ENCODE measurements at regions not wholly inside any gene's neighbourhood (a gene's known extent, or its start where the extent isn't known, plus 50 kb on each side); places are given as distances from the start of the nearest gene placed in this dataset.

DNA sequence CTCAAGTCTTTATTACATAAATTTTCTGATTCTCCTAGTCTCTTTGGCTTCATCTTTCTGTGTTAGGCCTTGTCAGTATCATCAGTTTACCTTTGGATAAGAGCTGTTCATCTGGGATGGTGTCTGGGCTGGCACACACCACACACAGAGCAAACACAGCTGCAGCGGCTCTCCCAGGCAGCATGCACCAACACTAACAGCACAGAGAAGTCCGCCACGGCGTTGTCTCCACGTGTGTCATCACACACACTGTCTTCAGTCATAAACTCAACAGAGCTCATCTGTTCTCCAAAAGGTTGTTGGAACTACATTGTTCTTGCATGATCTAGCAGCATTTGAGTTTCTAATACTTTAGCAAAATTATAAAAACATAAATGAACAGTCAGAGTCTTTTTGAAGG, 851.9 kb upstream of the FRG1 start:
- POLR2A ChIA-PET: no interaction called here
- no peak overlapping the region for H3K27ac Mint-ChIP-seq

DNA sequence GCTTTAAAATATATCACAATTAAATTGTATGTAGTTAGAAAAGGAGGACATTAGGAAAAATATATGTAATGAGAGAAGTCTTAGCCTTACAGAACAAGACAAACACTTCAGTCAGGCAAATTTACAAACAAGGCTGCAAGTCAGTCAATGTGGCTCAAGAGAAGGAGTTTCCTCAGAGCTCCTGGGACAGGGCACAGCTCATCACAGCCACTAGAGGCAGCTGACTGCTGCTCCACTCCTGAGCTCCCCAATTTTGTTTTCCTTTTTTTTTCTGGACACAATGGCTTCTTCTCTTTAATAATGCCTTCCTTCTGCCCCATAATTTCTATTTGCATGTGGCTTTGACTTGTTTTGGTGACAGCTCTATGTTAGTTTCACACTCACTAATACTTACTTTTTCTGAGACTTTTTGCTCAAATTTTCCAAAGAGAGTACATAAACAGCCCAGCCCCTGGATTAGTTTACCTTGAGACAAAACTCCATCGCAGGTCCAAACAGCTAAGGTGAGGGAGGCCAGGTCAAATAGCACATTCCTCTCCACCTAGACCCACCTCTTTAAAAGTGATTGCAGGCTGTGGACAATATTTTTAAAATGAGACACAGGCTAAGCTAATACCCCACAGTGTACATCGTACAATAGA, 850.4 kb upstream of the FRG1 start:
- no peaks in the 10 kb centered on the region for H3K27me3 Mint-ChIP-seq

More for the DNA sequence above, 851.9 kb upstream of the FRG1 start:
- H3K27me3 Mint-ChIP-seq: no peaks in the 10 kb centered on the region
- peaks cover 2 to 21% (median 8%) of the 10 kb centered on the region in 9 donors for H3K9me3 Mint-ChIP-seq
- DNase-seq: no peak
- no peak for ATAC-seq
- no peaks in the 10 kb centered on the region for H3K36me3 Mint-ChIP-seq
- H3K4me1 Mint-ChIP-seq: no peaks in the 10 kb centered on the region
- H3K4me3 Mint-ChIP-seq: no peak overlapping the region

DNA sequence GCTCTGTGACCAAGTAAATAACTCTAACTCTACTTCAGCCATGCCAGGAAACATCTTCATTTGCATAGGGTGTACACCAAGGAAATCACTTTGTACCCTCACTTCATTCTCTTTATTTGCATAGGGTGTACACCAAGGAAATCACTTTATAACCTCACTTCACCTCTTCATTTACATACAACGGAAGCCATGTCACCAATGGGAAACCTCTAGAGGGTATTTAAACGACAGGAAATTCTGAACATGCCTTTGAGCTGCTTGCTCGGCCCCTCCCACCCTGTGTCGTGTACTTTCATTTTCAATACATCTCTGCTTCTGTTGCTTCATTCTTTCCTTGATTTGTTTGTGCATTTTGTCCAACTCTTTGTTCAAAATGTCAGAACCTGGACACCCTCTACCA, 848.1 kb upstream of the FRG1 start:
- DNase-seq: no peak
- ATAC-seq: no peak
- H3K27me3 Mint-ChIP-seq: no peaks in the 10 kb centered on the region
- H3K27ac Mint-ChIP-seq: no peak overlapping the region
- H3K36me3 Mint-ChIP-seq: no peaks in the 10 kb centered on the region
- no peaks in the 10 kb centered on the region for H3K4me1 Mint-ChIP-seq
- H3K9me3 Mint-ChIP-seq: peaks cover 3 to 14% (median 7%) of the 10 kb centered on the region in 9 donors
- no peak overlapping the region for H3K4me3 Mint-ChIP-seq
- POLR2A ChIA-PET: no interaction called here

More for the DNA sequence above, 850.4 kb upstream of the FRG1 start:
- Mint-ChIP-seq H3K36me3 (no peaks in the 10 kb centered on the region), H3K27ac (no peak overlapping the region), H3K4me3 (no peak overlapping the region), H3K4me1 (no peaks in the 10 kb centered on the region), H3K9me3 (peaks cover 0 to 14% (median 7%) of the 10 kb centered on the region in 9 donors)
- no peak for ATAC-seq
- POLR2A ChIA-PET: no interaction called here
- no peak for DNase-seq

DNA sequence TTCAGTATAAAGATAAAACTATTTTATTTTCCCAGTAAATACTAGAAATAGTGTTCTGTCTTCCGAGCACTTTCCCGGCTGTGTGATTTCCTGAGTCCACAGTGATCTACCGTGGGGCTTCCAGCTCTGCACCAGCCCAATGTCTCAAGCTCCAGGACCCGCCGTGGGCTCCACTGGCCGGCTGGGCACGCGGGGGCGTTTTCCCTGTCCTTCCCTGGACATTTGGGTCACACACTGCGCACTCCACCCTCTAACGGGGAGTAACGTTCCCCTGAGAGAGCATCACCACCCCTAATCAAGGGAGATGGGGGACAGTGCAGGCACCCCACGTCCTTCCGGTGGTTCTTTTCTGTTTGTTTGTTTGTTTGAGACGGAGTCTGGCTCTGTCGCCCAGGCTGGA, 844.6 kb upstream of the FRG1 start:
- Mint-ChIP-seq H3K27ac (no peak overlapping the region), H3K4me3 (no peak overlapping the region), H3K4me1 (no peaks in the 10 kb centered on the region), H3K36me3 (no peaks in the 10 kb centered on the region), H3K27me3 (no peaks in the 10 kb centered on the region), H3K9me3 (peaks cover 1 to 14% (median 6%) of the 10 kb centered on the region in 9 donors)
- POLR2A ChIA-PET: no interaction called here
- no peak for ATAC-seq
- no peak for DNase-seq

DNA sequence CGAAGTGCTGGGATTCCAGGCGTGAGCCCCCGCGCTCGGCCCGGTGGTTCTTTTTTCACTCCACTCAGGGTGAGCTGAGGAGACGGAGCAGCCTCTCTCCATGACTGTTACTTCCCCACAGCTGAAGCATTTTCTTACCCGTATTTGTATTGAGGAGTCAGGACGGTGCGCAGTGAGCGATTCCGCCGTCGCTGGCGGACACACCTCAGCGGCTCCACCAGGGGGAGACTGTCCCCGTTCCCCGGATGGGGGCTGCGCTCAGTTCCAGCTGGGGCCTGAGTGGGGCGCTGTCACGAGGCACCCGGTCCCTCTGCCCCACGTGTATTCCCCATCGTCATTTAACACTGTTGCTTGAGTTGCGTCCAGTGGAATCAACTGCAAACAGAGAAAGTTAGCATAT, 844.0 kb upstream of the FRG1 start:
- Mint-ChIP-seq H3K9me3 (peaks cover 0 to 14% (median 6%) of the 10 kb centered on the region in 9 donors), H3K27ac (no peak overlapping the region), H3K4me1 (no peaks in the 10 kb centered on the region), H3K36me3 (no peaks in the 10 kb centered on the region), H3K27me3 (no peaks in the 10 kb centered on the region), H3K4me3 (no peak overlapping the region)
- DNase-seq (no peak), ATAC-seq (no peak)
- POLR2A ChIA-PET: no interaction called here

DNA sequence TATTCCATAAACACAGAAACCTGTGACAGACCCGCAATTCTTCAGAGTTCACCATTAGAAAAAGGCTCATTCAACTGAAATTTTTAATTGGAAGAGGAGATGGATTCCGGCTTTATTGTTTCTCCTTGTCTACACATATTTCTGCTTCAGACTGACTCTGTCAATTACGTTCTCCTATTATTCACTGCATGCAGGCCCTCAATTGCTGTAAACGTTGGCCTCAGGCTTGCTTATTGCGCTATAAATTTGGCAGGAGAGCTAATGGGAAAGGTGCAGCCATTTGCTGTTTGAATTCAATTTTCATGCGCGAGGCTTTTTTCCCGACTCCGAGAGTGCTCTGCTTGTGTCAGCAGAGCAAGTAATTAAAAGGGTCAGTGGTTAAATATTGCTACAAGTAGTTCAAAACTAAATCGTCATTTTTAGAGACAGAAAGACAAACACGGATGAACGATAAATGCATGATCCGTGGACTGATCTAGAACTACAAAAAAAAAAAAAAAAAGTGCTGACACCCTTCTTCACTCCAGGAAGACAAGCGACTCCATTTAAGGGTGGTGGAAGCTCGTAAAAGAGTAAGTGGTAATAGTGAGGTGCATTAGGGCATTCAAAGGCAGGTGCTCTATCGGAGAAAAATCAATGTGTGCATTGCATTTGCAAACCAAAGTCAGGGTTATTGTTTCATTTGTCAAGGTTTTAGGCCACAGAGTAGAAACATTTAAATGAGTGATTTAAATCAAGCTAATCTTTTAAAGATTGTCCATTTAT, 841.6 kb upstream of the FRG1 start:
- no peaks in the 10 kb centered on the region for H3K27me3 Mint-ChIP-seq
- POLR2A ChIA-PET: no interaction called here
- H3K27ac Mint-ChIP-seq: no peak overlapping the region
- ATAC-seq (no peak), DNase-seq (no peak)
- H3K9me3 Mint-ChIP-seq: peaks cover 0 to 14% (median 4%) of the 10 kb centered on the region in 9 donors
- no peaks in the 10 kb centered on the region for H3K4me1 Mint-ChIP-seq
- H3K36me3 Mint-ChIP-seq: no peaks in the 10 kb centered on the region
- H3K4me3 Mint-ChIP-seq: no peak overlapping the region

DNA sequence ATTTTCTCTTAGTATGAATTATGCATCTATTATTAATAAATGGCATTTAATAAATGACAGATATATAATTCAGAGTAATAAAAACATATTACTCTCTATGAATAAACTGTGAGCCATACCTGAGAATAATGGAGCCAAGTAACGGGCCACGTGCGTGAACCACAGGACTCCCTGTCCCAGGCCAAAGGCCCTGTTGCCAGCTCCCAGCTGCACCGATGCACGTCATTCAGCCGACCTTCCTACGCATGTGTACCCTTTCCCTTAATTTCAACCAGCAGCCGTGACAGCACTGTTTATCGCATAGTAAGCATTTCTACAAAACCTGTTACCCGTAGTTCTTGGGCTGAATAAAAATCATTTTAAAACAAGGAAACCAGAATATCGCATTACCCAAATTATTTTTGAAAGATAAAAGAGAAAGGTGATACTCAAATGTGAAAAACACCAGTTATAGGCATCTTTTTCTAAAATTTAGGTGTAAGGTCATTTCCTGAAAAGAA, 827.2 kb upstream of the FRG1 start:
- H3K4me3 Mint-ChIP-seq: no peak overlapping the region
- peaks cover 0 to 4% (median 0%) of the 10 kb centered on the region in 3 donors for H3K36me3 Mint-ChIP-seq
- DNase-seq: no peak
- no peaks in the 10 kb centered on the region for H3K27me3 Mint-ChIP-seq
- H3K27ac Mint-ChIP-seq: no peak overlapping the region
- POLR2A ChIA-PET: no interaction called here
- peaks cover 0 to 1% (median 0%) of the 10 kb centered on the region in 4 donors for H3K4me1 Mint-ChIP-seq
- H3K9me3 Mint-ChIP-seq: peaks cover 0 to 23% (median 2%) of the 10 kb centered on the region in 9 donors
- no peak for ATAC-seq

DNA sequence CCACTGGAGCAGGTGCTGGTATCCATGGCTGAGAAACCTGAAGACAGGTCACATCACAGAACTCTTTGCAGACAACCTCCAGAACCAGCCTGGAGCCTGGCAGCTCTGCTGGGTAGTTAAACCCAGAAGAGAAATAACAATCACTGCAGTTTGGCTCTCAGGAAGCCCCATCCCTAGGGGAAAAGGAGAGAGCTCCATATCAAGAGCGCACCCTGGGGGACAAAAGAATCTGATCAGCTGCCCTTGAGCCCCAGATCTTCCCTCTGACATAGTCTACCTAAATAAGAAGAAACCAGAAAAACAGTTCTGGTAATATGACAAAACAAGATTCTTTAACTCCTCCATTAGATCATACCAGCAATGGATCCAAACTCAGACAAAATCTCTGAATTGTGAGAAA, 823.2 kb upstream of the FRG1 start:
- no peak for ATAC-seq
- H3K4me1 Mint-ChIP-seq: peaks cover 0 to 1% (median 0%) of the 10 kb centered on the region in 4 donors
- POLR2A ChIA-PET: no interaction called here
- peaks cover 0 to 32% (median 8%) of the 10 kb centered on the region in 9 donors for H3K9me3 Mint-ChIP-seq
- no peaks in the 10 kb centered on the region for H3K27me3 Mint-ChIP-seq
- peaks cover 0 to 11% (median 0%) of the 10 kb centered on the region in 3 donors for H3K36me3 Mint-ChIP-seq
- H3K27ac Mint-ChIP-seq: no peak overlapping the region
- no peak for DNase-seq
- no peak overlapping the region for H3K4me3 Mint-ChIP-seq

DNA sequence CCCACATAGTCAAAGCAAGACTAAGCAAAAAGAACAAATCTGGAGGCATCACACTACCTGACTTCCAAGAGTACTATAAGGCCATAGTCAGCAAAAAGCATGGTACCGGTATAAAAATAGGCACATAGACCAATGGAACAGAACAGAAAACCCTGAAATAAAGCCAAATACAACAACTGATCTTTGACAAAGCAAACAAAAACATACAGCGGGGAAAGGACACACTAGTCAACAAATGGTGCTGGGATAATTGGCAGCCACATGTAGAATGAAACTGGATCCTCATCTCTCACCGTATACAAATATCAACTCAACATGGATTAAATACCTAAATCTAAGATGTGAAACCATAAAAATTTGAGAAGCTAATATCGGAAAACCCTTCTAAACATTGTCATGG, 819.3 kb upstream of the FRG1 start:
- Mint-ChIP-seq H3K4me3 (no peak overlapping the region), H3K27ac (no peak overlapping the region)

DNA sequence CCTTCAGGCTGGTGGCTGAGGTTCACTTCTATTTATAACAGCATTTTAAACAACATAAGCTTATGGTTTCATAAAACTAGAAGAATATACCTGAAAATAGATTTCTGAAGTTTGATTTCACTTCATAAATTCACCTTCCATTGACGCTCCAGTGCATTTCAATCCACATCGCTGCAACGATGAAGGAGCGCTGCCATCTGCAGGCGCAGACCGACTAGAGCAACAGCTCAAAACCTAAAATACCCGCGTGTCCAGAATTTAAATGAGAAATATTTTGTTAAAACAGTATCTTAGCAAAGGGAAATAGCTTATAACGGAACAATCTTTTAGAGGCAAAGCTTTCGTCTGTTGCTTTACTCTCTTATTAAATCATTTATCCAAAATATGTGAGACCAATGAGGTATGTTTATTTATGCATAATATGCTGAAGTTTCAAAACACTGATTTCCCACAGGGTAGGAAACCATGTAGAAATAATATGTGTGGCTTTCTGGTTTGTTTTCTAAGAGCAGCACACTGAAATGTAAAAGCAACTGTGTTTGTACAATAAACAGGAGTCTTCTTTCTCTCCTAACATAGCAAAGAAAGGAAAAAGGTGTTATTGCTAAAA, 816.4 kb upstream of the FRG1 start:
- no peaks in the 10 kb centered on the region for H3K27me3 Mint-ChIP-seq
- POLR2A ChIA-PET: no interaction called here
- H3K4me3 Mint-ChIP-seq: no peak overlapping the region
- ATAC-seq (no peak), DNase-seq (no peak)
- no peak overlapping the region for H3K27ac Mint-ChIP-seq
- H3K36me3 Mint-ChIP-seq: peaks cover 0 to 7% (median 0%) of the 10 kb centered on the region in 3 donors
- H3K9me3 Mint-ChIP-seq: peaks cover 0 to 32% (median 15%) of the 10 kb centered on the region in 9 donors
- no peaks in the 10 kb centered on the region for H3K4me1 Mint-ChIP-seq

More for the DNA sequence above, 819.3 kb upstream of the FRG1 start:
- no peaks in the 10 kb centered on the region for H3K27me3 Mint-ChIP-seq
- no peak for ATAC-seq
- no peak for DNase-seq
- POLR2A ChIA-PET: no interaction called here
- peaks cover 0 to 31% (median 11%) of the 10 kb centered on the region in 9 donors for H3K9me3 Mint-ChIP-seq
- peaks cover 0 to 7% (median 0%) of the 10 kb centered on the region in 3 donors for H3K36me3 Mint-ChIP-seq
- peaks cover 0 to 1% (median 0%) of the 10 kb centered on the region in 4 donors for H3K4me1 Mint-ChIP-seq

DNA sequence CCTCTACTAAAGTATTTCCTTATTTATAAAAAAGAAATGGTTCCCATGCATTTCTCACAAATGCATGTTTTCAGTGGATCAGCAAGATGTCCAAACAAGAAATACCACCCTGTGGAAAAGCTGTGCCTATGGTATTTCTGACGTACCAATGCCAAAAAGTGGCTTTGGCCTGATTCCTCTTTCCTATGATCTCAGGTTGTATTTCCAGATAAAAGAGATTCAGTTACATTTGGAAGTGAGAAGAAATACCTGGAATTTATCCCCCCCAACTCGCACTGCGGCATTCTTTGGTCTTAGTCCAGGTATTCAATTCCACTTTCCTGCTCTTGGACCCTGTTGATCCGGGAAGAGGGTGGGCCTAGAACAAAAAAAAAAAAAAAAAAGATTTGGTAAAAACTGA, 815.9 kb upstream of the FRG1 start:
- ATAC-seq (no peak), DNase-seq (no peak)
- H3K4me3 Mint-ChIP-seq: no peak overlapping the region
- H3K4me1 Mint-ChIP-seq: no peaks in the 10 kb centered on the region
- H3K27ac Mint-ChIP-seq: no peak overlapping the region
- POLR2A ChIA-PET: no interaction called here
- peaks cover 0 to 7% (median 0%) of the 10 kb centered on the region in 3 donors for H3K36me3 Mint-ChIP-seq
- H3K27me3 Mint-ChIP-seq: no peaks in the 10 kb centered on the region
- peaks cover 0 to 29% (median 14%) of the 10 kb centered on the region in 9 donors for H3K9me3 Mint-ChIP-seq

DNA sequence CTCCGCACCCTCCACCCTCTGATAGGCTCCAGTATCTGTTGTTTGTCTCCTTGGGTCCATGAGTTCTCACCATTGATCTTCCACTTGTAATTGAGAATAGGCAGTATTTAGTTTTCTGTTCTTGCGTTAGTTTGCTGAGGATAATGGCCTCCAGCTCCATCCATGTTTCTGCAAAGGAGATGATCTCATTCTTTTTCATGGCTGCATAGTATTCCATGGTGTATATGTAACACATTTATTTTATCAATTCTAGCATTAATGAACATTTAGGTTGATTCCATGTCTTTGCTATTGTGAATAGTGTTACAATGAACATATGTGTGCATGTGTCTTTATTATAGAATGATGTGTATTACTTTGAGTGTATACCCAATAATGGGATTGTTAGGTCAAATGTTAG, 814.6 kb upstream of the FRG1 start:
- Mint-ChIP-seq H3K27ac (no peak overlapping the region), H3K27me3 (no peaks in the 10 kb centered on the region), H3K4me1 (no peaks in the 10 kb centered on the region), H3K4me3 (no peak overlapping the region), H3K9me3 (peaks cover 0 to 28% (median 16%) of the 10 kb centered on the region in 9 donors), H3K36me3 (peaks cover 0 to 6% (median 0%) of the 10 kb centered on the region in 3 donors)
- POLR2A ChIA-PET: no interaction called here
- no peak for ATAC-seq
- no peak for DNase-seq

DNA sequence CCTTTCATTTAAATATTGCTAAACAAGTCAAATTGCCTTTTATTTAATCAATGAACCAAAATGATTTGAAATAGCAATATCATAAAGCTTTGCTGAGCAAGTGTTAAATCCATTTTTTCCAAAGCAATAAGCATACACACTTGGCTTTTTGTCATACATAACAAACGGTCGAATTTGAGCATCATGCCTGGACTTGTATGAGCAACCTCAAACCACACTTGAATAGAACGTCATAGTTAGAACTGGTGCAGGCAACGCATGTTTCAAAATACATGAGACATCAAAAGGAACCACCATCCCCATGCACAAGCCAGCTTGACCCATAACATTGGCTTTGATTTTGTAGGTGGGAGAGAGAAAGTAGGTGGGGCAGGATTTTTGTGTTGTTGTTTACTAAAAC, 812.3 kb upstream of the FRG1 start:
- Mint-ChIP-seq H3K4me3 (no peak overlapping the region), H3K27ac (no peak overlapping the region), H3K27me3 (no peaks in the 10 kb centered on the region), H3K36me3 (no peaks in the 10 kb centered on the region), H3K9me3 (peaks cover 0 to 18% (median 9%) of the 10 kb centered on the region in 9 donors), H3K4me1 (no peaks in the 10 kb centered on the region)
- POLR2A ChIA-PET: no interaction called here
- no peak for ATAC-seq
- DNase-seq: no peak
